B cell (primary cell): ENCODE measurements at regions not wholly inside any gene's neighbourhood (a gene's known extent, or its start where the extent isn't known, plus 50 kb on each side); places are given as distances from the start of the nearest gene placed in this dataset.

Experiments used
- ATAC-seq: fragments of 200-7000 bp; cut with Tn5 transposase; one replicate; pipeline ENCODE4 v1.10.0; 2021; ENCODE audit warnings: low read depth, mild to moderate bottlenecking, moderate number of reproducible peaks, moderate library complexity
- CTCF ChIA-PET: fragments of 350-600 bp; sonication (Branson Sonifier 250); formaldehyde crosslinking; loops from one replicate; lab custom pipeline; 2021; ENCODE audit warnings: antibody characterized with exemption, inconsistent platforms; lab: Charles Lee
- POLR2A ChIA-PET: fragments of 350-600 bp; sonication (Branson Sonifier 250); formaldehyde crosslinking; loops from one replicate; lab custom pipeline; 2021; ENCODE audit warnings: antibody characterized with exemption; lab: Charles Lee
- DNase-seq: peaks from one replicate; pipeline ENCODE4 v3.0.0; 2013
- H2AFZ ChIP-seq: 2 replicates; pipeline ENCODE4 v1.6.1; 2012; ENCODE audit warnings: mild to moderate bottlenecking, low read depth, low read length; ENCODE audit not compliant: insufficient read depth, poor library complexity, severe bottlenecking
- H3K27ac ChIP-seq, 2 donors: 1 replicate in 1 of 2; 2 replicates in 1 of 2; pipeline ENCODE4 v1.5.1; 2012 to 2013; ENCODE audit warnings: low read length in 2 of 2, mild to moderate bottlenecking in 2 of 2, moderate library complexity in 1 of 2
- H3K27me3 ChIP-seq, 4 experiments: fragments of 200-600 bp in 1 of 4; sonication (generic) in 1 of 4; replicated peaks in 1 of 4; 1 replicate in 2 of 4; 2 replicates in 2 of 4; pipeline versions ENCODE4 v1.6.1 to v1.7.0; 2013 to 2016; ENCODE audit warnings: low read length in 3 of 4, mild to moderate bottlenecking in 2 of 4, mixed read lengths in 1 of 4, moderate library complexity in 1 of 4; ENCODE audit not compliant: insufficient read depth in 4 of 4, control insufficient read depth in 3 of 4; ENCODE audit errors: control extremely low read depth in 1 of 4
- H3K36me3 ChIP-seq, 2 experiments: replicated peaks in 1 of 2; 1 replicate in 1 of 2; 2 replicates in 1 of 2; pipeline versions ENCODE4 v1.6.1 to v1.7.1; 2013; ENCODE audit warnings: low read length in 1 of 2; ENCODE audit not compliant: insufficient read depth in 2 of 2, control insufficient read depth in 1 of 2; ENCODE audit errors: control extremely low read depth in 1 of 2, extremely low read depth in 1 of 2
- H3K4me1 ChIP-seq, 2 donors: fragments of 200-600 bp in 1 of 2; sonication (generic) in 1 of 2; 1 replicate in 1 of 2; 2 replicates in 1 of 2; pipeline versions ENCODE4 v1.5.1 to v1.6.1; 2013 to 2017; ENCODE audit warnings: low read length in 2 of 2; ENCODE audit not compliant: control insufficient read depth in 2 of 2, insufficient read depth in 2 of 2
- H3K4me2 ChIP-seq: replicated peaks from 2 replicates; pipeline ENCODE3; 2012; ENCODE audit warnings: mild to moderate bottlenecking, low read depth, low read length; ENCODE audit not compliant: poor library complexity, severe bottlenecking
- H3K4me3 ChIP-seq, 5 experiments: fragments of 200-600 bp in 1 of 5; sonication (generic) in 1 of 5; 1 replicate in 3 of 5; 2 replicates in 2 of 5; pipeline versions ENCODE4 v1.5.1 to v1.7.0; 2011 to 2016; ENCODE audit warnings: low read length in 4 of 5, mild to moderate bottlenecking in 4 of 5, low read depth in 2 of 5, control low read depth in 1 of 5, moderate library complexity in 1 of 5; ENCODE audit not compliant: insufficient read depth in 1 of 5; ENCODE audit errors: control extremely low read depth in 1 of 5, extremely low read depth in 1 of 5
- H3K79me2 ChIP-seq: fragments of 200-600 bp; sonication (generic); one replicate; pipeline ENCODE4 v1.6.0; 2016; ENCODE audit warnings: low read length; ENCODE audit not compliant: control insufficient read depth, insufficient read depth
- H3K9ac ChIP-seq: fragments of 200-600 bp; sonication (generic); 2 replicates; pipeline ENCODE4 v1.6.1; 2017; ENCODE audit warnings: mild to moderate bottlenecking, low read length, moderate library complexity
- H3K9me3 ChIP-seq, 3 donors: one replicate each; pipeline versions ENCODE4 v1.6.1 to v1.7.1; 2013; ENCODE audit warnings: low read length in 2 of 3; ENCODE audit not compliant: control insufficient read depth in 2 of 3, insufficient read depth in 1 of 3; ENCODE audit errors: control extremely low read depth in 1 of 3
- H4K20me1 ChIP-seq: 2 replicates; pipeline ENCODE4 v1.6.0; 2012; ENCODE audit warnings: mild to moderate bottlenecking, low read length; ENCODE audit not compliant: insufficient read depth, control insufficient read depth, poor library complexity, severe bottlenecking
- H3K27ac Mint-ChIP-seq: one replicate; pipeline ENCODE4 v1.8.0; 2021; ENCODE audit warnings: mixed read lengths
- H3K27me3 Mint-ChIP-seq: one replicate; pipeline ENCODE4 v1.8.0; 2021; ENCODE audit warnings: mixed read lengths
- H3K4me1 Mint-ChIP-seq: one replicate; pipeline ENCODE4 v1.8.0; 2021; ENCODE audit warnings: mixed read lengths
- H3K4me3 Mint-ChIP-seq: one replicate; pipeline ENCODE4 v1.8.0; 2021; ENCODE audit warnings: mixed read lengths
- H3K9me3 Mint-ChIP-seq: one replicate; pipeline ENCODE4 v1.8.0; 2022; ENCODE audit warnings: mixed read lengths; ENCODE audit not compliant: insufficient read depth
- EZH2 ChIP-seq: IDR thresholded peaks from 2 replicates; pipeline ENCODE4 v1.6.1; 2012; ENCODE audit warnings: borderline replicate concordance, low read depth, mild to moderate bottlenecking, moderate library complexity, low read length; ENCODE audit not compliant: insufficient read depth, poor library complexity, severe bottlenecking
- WGBS: methylation state at CpG from one replicate; pipeline ENCODE4 v1.1.5; 2013; ENCODE audit warnings: missing lambda C conversion rate; ENCODE audit not compliant: insufficient coverage; 5-methylcytosine and 5-hydroxymethylcytosine counted together
- intact Hi-C: fragments of 100-400 bp; cut with micrococcal nuclease; formaldehyde crosslinking; loops from one replicate; pipeline ENCODE4 v1.10.0; 2022
- TF ChIP-seq, protein P1 (sequence below): fragments of 200-600 bp; IDR thresholded peaks from one replicate; pipeline ENCODE4 v1.8.0; 2022; ENCODE audit warnings: antibody characterized with exemption, mild to moderate bottlenecking

DNA sequence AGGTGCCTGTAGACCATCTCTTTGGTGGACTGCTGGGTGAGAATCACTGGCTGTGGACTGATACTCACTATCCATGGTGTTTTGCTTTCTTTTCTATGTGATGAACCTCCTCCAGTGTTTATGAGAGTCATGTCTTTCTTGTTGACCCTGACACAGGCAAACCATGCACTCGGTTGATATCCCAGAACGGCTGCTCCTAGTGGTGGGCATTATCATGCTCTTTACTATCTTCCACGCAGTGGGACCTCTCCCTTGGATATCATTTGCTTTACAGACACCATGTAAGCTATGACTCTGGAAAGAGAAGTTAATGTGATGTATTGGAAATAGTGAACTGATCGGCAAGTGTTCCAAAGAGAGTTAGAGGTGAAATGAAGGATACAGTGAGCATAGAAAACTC, 1455.6 kb downstream of the BRINP3 start:
- TF ChIP-seq EZH2 = no peak
- TF ChIP-seq, protein P1, sequence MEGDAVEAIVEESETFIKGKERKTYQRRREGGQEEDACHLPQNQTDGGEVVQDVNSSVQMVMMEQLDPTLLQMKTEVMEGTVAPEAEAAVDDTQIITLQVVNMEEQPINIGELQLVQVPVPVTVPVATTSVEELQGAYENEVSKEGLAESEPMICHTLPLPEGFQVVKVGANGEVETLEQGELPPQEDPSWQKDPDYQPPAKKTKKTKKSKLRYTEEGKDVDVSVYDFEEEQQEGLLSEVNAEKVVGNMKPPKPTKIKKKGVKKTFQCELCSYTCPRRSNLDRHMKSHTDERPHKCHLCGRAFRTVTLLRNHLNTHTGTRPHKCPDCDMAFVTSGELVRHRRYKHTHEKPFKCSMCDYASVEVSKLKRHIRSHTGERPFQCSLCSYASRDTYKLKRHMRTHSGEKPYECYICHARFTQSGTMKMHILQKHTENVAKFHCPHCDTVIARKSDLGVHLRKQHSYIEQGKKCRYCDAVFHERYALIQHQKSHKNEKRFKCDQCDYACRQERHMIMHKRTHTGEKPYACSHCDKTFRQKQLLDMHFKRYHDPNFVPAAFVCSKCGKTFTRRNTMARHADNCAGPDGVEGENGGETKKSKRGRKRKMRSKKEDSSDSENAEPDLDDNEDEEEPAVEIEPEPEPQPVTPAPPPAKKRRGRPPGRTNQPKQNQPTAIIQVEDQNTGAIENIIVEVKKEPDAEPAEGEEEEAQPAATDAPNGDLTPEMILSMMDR = no peak
- POLR2A ChIA-PET = no interaction called here
- Mint-ChIP-seq H3K27me3 (no peaks in the 10 kb centered on the region), H3K27ac (no peak overlapping the region), H3K9me3 (peaks cover 6% of the 10 kb centered on the region), H3K4me1 (no peaks in the 10 kb centered on the region), H3K4me3 (no peak overlapping the region)
- no peaks in the 10 kb centered on the region for H3K4me1 ChIP-seq
- H3K27ac ChIP-seq = no peak overlapping the region
- CTCF ChIA-PET = no interaction called here
- H4K20me1 ChIP-seq = no peaks in the 10 kb centered on the region
- DNase-seq (no peak), ATAC-seq (no peak)
- H2AFZ ChIP-seq = no peak overlapping the region
- no peak overlapping the region for H3K4me3 ChIP-seq
- H3K9me3 ChIP-seq = peaks cover 0 to 4% (median 0%) of the 10 kb centered on the region in 3 donors
- intact Hi-C loops = no loop called here
- no peaks in the 10 kb centered on the region for H3K79me2 ChIP-seq
- H3K36me3 ChIP-seq = no peaks in the 10 kb centered on the region
- no peak overlapping the region for H3K4me2 ChIP-seq
- no CpG with 5 or more reads among the region's 4 CpGs for WGBS
- H3K9ac ChIP-seq = no peak overlapping the region
- H3K27me3 ChIP-seq = no peaks in the 10 kb centered on the region

DNA sequence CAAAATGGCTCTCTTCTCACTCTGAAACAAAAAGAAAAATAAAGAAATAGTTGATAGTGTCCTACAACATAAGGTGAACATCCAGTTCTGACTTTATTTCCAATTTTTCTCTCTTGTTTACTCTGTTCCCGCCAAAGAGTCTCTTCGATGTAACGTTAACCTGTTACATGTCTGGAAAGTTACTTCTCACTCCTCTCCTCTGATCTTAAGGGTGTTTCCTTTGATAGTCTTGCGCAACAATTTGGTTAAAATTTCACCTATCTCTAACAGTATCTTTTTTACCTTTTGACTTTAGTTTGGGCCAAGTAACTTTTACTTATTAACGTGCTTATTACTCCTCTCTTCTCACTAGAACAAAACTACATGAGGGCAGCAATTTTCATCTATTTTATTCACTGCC, 1450.2 kb downstream of the BRINP3 start:
- Histone ChIP-seq H3K27me3 (no peaks in the 10 kb centered on the region), H3K9ac (no peak overlapping the region), H3K4me2 (no peak overlapping the region), H3K79me2 (no peaks in the 10 kb centered on the region), H2AFZ (no peak overlapping the region), H3K27ac (no peak overlapping the region), H3K4me1 (no peaks in the 10 kb centered on the region), H3K9me3 (peaks cover 0 to 4% (median 0%) of the 10 kb centered on the region in 3 donors), H3K4me3 (no peak overlapping the region), H3K36me3 (no peaks in the 10 kb centered on the region), H4K20me1 (no peaks in the 10 kb centered on the region)
- no peaks in the 10 kb centered on the region for H3K27me3 Mint-ChIP-seq
- no peak overlapping the region for H3K27ac Mint-ChIP-seq
- DNase-seq (no peak), ATAC-seq (no peak)
- H3K4me3 Mint-ChIP-seq = no peak overlapping the region
- ChIA-PET POLR2A (no interaction called here), CTCF (no interaction called here)
- WGBS = 80% methylated on average over 1 of the region's 5 CpGs
- no peak for TF ChIP-seq EZH2
- TF ChIP-seq, protein P1 = no peak
- no peaks in the 10 kb centered on the region for H3K4me1 Mint-ChIP-seq
- intact Hi-C loops = no loop called here
- H3K9me3 Mint-ChIP-seq = peaks cover 9% of the 10 kb centered on the region
